Limb (tissue), 2 donors: ENCODE measurements at regions not wholly inside any gene's neighbourhood (a gene's known extent, or its start where the extent isn't known, plus 50 kb on each side); places are given as distances from the start of the nearest gene placed in this dataset.
A peak's percentile ranks its signal among the peaks of the same experiment; 100 is the strongest.

Experiments used
- DNase-seq, 2 donors: peaks; one replicate each; pipeline ENCODE4 v3.0.0-alpha.2; 2016; ENCODE audit errors: extremely low spot score in 2 of 2

DNA sequence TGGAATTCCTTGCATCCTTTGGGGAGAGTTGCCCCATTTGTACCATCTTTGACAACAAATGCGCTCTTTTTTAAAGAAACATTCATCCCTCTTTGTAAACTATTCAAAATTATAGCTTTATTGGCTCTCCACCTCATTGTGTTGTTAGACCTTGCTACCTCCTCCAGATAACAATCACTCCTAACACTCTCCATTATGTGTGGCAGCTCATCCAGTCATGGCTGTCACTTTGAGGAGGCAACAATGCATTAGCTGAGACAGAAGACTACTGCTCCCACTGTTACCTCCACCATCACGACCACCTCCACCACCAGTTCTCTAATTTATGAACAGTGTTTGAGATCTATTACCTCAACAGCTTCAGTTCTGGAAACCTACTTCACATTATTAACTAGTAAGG, 339.1 kb downstream of the FRK start:
- no peak for DNase-seq

DNA sequence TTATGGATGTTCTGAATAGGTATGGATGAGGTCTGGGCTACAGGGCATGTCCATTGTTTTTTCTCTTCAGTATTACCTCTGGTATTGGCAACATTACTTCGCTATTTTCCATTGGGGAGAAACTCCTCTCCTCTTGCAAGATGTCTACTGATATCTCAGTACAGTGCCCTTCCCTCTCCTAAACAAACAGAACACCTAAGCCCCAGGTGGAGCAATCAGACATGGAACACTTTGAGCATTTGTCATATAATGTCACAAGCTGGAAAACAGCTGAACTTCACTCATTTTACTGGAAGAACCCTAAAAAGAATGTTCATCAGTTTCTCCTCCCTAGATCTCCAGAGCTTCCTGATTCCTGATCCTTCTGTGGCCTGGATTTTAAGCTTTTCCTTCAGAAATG, 339.8 kb downstream of the FRK start:
- DNase-seq = no peak

DNA sequence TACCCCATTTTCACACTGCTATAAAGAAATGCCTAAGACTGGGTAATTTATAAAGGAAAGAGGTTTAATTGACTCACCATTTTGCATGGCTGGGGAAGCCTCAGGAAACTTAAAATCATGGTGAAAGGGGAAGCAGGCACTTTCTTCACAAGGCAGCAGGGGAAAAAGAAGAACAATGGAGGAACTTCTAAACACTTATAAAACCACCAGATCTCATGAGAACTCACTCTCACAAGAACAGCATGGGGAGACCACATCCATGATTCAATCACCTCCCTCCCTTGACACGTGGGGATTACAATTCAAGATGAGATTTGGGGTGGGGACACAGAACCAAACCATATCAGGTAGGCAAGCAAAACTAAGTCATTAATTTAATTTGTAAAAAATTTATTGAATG, 343.2 kb downstream of the FRK start:
- DNase-seq = no peak

DNA sequence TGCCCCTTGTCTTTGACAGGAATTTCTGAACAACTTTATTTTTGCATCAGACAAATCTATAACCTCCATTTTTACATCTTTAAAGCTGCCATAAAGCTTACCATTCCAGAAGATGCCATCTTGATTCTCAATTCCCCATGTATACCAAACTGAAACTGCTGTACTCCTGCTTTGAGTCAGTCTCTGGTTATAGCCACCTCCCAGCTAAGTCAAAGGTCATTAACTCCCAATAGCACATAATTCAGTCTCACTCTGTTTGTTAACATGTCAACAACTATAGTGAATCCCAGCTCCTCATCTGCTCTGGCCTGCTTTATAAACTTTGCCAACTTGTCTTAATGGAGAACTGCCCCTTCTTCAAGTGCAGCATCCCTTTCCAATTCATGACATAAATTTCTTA, 343.6 kb downstream of the FRK start:
- no peak for DNase-seq

DNA sequence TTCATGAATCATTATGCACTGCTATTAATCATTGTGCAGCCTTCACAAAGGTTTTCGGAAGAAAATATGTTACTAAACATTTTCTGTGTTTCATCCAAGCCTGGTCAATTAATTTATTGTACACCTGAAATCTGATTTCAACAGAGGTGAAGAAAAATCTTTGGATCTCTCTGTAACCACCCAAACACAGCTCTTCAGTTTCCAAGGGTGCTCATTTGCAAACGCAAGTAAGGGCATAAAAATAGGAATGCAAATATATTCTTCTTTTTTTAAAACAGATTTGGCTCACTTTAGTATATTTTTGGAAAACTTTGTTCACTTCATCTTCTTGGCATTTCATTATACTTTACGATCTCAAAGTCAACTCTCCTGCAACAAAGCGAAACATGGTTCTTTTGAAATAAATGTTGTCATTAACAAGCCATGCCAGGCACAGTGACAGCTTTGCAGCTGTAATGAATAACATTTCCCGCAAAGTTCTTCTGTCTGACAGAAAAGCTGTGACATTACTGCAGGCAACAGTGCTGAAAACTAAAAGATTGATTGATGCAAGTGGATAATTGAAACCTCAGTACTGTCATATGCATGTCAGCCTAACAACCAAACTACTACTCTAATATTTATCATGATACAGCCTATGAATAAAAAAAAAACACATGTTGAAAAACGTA, 348.3 kb downstream of the FRK start:
- DNase-seq = no peak

DNA sequence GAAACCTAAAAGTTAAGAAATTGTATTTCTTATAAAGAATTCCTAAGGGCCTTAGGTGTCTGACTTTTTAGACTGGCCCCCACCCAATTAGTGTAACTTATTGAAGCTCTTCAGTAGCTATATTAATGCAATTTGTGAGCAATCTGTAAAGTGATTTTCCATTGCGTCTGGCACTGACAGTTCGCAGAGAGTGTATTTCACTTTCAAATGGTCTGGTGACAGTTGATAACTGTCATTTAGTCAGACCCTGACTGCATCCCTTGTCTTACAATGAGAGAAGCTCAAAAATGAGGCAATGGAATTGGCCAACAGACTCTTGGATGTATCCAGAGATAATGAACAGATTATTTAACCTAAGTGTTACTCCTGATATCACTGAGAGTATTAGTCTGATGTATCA, 351.8 kb downstream of the FRK start:
- no peak for DNase-seq

DNA sequence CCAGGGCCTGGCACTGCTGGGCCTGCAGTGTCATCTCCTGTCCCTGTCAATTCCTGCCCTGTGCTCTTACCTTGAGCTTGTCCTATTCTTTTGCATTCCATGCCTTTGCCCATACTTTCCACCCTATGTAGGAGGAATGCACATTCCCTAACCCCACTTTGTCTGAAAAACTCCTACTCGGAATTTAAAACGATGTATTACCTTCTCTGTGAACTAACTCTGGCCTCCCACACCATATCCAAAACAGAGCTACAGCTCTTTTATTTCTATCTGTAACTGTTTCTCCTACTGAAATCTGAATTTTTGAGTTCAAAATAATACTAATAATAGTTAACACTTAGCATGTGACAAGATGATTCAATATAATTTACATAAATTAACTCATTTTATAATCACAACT, 353.7 kb downstream of the FRK start:
- DNase-seq = no peak

DNA sequence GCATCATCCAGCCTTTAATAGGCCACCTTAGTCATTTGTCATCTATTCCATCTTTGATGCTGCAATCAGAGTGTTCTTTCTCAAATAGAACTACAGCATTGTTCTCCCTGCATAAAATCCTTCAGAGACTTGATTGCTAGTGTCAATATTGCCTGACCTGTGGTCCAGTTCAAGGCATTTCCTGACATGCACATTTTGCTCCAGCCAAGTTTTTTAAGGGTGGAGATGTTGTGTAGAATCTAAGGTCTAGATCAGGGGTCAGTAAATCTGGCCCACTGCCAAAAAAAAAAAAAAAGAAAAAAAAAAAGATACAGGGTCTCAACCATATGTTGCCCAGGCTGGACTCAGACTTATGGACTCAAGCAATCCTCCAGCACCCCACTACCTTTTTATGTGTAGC, 354.4 kb downstream of the FRK start:
- DNase-seq = no peak

DNA sequence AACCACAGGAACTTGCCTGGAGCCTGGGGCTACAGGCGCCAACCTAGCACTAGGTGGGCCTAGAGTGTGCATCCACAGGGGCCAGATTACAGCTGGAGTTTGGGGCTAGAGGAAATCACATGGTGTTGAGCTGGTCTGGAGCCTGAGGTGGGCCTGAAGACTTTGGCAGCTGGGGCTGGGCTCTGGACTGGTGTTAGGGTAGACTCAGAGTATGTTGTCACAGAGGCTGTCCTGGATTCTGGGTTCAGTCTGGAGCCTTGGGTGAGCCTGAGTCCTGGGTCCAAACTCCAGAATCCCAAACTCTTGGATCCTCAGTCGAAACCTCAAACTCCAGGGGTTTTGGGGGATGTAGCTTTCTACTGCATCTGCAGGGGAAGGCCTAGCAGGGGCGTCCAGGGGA, 356.7 kb downstream of the FRK start:
- DNase-seq = no peak

DNA sequence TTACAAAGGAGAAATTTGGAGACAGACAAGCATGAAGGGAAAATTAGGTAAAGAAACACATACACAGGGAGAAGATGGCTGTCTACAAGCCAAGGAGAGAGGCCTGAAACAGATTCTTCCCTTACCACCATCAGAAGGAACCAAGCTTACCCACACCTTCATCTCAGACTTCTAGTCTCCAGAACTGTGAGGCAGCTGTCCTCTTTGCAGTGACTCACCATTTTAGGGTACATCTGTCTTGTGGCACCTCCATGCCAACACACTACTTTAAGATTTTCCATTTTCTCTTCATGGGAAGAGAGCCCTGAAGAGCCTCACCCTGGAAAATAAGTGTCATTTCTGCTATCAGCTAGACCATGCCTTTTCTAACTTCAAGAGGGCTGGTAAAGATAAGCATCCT, 369.3 kb downstream of the FRK start:
- DNase-seq = no peak

DNA sequence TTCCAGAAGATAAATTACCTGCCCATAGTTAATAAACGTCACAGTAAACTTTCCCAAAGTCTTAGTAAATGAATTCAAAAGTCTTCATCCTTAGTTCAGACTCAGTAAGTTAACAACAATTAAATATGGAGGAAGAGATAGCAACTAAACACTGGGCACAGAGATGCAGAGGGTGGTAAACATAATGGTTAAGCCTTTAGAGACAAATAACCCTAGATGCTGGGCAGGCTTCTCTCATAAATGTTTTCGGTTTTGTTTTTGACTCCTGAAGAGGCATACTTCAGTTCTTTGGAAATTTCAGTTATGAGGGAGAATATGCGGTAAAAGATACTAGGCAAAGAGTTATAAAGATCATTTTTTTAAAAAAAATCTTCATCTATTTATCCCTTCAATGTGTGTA, 369.8 kb downstream of the FRK start:
- no peak for DNase-seq

DNA sequence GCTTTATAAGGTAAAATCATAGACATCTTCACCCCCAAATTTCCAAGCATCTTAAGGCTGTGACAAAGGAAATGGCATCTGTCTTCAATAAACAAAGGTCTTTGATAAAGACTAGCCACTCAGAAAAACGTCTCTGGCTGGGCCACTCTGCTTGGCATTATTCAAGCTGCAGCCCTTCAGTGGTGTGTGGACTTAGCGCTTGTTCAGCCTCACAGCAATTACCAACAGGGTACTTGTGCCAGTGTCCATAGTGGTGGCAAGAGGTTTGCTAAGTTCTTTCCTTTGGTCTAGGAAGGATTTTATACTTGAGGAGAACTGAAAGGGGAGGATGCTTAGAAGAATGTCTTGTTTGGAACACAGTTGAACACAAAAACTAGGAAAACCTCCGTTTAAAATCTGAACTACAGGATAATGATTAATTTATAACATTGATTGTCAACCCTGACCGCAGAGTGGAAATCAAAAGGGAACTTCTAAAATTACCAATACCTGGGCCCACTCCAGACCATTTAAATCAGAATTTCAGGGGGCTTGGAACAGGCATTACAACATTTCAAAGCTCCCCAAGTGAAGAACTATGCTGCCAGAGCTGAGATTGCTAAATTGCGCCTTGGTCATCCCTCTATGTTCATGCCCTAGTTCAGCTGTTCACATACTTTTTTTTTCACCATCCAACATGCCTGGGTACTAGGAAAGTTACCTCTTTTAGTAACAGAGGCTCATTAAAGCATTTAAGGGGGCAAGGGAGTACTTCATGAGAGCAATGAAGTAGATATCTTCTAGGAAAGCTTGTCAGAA, 378.5 kb downstream of the FRK start:
- no peak for DNase-seq

DNA sequence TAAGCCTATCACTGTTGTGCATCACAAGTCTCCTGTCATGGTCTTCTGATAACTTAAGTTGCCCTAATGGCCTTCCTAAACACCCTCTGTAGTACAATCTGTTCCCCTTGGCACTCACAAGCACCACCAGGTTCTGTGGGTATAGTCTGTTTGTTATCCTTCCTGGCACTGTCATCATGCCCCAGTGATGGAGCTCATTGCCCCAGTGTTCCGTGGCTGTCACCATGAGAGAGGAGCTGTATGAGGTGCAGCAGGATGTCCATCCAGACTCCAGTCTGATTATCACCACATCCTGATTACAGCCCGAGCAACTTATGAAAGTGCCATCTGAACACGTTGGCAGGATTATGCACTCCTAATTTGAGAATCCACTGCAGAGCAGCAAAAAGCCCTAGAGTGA, 380.1 kb downstream of the FRK start:
- DNase-seq = no peak

DNA sequence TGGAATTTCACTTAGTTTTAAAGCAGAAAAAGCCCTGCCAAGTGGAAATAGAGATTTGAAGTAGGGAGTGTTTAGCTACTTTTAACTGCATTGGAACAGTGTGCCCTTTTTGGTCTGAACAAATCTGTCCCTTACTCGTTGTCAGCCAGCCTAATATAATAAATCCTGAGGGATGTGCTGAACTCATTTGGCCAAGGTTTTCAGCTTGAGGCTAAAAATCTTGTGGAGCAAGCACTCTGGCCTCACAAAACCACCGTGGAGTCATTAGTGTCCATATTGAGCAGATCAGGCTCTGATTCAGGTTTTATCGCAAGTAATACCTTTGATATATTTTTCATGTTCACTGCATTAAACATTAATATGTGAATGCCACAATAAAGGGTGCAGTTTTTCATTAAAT, 383.5 kb downstream of the FRK start:
- no peak for DNase-seq

DNA sequence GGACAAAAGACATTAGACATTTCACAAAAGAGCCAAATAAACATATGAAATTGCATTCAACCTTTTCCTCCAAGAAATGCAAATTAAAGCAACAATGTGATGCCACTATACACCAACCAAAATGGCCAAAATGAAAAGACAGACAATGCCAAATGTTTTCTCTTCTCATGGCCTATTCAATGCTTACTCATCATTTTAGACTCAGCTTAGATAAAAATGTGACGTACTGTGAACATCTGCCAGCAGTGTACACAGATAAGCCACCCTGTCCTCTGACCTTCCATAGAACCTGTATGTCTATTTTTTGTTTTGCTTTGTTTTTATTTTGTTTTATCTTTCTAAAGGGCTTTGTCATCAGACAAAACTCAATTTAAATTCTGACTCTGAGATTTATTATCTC, 385.2 kb downstream of the FRK start:
- no peak for DNase-seq

DNA sequence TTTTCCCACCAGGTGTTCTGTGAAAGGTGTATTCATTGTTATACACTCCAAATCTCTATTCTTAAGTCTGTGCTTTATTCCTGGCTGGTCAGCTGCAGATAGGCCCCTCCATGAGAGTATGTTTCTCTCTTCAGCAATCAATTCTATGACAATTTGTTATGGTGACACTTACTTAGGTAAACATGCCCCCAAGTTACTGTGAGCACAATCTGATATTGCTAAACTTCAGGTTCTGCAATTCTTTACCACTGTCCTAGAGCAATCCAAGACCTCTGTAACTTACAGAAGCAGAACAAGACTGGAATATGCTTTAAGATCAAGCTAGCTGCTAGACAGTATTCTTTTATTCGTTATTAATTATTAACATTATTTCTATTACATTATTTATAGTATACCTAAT, 391.9 kb downstream of the FRK start:
- DNase-seq = no peak

DNA sequence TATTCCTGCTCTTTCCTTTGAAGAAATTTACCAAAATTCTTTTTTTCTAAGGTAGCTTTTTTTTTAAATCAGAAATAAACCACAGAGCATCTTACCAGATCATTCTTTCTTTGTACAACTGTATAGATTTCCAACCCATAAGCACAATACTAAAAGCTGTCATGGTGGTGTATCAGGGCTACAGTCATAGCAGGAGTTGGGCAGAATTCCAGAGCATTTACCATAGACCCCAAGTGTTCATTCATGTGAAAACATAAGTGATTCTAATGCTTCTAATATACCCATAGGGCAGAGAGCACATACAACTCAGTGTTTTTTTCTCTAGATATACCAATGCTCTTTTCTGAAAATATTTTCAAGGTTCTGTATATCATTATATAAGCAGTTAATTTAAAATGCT, 392.5 kb downstream of the FRK start:
- no peak for DNase-seq

DNA sequence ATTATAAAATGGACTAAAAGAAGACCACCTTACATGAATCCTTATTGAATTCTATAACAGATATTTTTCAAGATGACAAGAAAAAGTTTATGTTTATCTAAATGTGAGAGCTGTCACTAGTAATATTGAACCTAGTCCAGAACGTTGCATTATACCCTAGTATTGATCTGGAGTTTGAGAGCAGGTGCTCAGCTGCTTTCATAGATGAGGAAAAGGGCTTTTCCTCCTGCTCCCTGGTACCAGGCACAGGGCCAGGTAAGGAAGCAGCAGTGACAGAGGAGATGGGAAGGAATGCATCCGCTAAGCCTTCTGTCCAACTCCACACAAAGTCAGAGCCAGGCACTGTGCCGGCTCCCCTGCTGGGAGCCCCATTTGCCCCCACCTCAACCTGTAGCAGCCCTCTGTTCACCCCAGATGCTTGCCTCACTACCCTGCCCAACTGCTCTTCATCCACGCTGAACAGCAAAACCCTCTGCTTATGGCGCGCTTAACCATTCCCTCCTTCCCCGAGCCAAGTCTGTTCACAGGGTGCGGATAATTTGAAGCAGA, 393.1 kb downstream of the FRK start:
- DNase-seq = peak in 1 of 2 donors; percentile 32

DNA sequence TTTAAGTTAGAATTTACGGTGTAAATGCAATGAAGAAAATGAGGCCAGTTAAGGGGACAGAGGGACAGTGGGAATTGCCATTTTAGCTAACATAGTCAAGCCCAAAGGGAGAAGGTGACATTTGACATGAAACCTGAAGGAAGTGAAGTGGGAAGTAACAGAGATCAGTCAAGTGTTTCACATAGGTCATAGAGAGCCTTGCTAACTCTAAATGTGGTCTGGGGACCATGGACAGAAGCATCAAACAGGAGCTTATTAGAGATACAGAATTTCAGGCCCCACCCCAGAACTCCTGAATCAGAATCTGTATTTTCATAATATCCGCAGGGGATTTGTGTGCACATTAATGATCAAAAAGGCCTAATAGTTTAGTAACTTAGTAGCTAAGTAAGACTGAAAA, 393.7 kb downstream of the FRK start:
- DNase-seq = no peak

DNA sequence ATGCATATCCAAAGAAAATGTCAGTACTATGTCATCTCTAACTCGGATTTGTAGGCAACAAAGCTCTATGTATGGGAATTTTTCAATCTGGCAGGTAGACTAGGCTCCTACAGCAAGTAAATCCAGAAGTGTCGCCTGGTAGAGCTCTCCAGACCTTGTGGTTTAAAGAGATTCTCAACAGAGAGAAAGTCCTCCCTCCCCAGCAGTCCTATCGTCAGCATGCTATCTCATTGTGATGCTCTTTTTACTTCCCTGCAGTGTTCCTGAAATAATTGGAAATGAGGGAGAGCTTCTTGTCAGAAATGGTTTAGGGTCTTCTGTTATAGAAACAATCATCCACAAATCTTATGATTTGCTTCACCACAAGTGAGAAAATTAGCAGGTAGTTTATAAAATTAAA, 395.4 kb downstream of the FRK start:
- DNase-seq = no peak

DNA sequence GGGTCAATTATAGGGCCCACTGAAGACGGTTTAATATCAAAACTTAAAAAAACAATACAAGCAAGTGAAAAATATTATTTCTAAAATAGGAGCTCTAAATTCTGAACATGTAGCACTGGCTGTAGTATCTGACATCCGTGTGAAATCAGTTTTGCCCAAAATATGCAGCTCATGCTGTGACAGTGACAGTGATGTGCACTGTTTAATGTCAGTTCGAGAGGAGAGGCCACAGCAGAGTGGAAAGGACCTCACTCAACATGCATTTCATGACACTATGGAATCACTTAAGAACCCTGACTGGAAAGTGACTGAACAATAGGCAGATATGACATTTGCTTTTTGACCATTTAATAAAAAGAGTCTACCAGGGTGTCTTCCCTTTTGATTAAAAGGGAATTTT, 397.0 kb downstream of the FRK start:
- no peak for DNase-seq

DNA sequence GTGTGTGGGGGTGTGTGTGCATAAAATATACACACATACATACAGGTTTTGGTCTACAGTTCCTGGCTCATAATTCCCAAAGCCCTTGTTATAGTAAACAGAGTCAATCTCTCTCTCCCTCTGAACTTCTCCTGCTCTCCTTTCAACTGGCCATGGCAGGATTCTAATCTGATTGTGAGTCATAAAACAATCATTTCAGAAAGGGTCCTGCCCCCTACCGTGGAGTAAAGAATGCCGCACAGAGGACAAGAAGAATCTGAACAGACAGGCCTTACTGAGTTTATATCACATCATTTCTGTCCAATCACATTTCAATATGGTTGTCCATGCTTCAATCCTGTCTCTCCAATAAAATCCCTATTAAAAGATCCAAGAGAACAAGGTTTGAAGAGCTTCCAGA, 416.9 kb downstream of the FRK start:
- DNase-seq = no peak

DNA sequence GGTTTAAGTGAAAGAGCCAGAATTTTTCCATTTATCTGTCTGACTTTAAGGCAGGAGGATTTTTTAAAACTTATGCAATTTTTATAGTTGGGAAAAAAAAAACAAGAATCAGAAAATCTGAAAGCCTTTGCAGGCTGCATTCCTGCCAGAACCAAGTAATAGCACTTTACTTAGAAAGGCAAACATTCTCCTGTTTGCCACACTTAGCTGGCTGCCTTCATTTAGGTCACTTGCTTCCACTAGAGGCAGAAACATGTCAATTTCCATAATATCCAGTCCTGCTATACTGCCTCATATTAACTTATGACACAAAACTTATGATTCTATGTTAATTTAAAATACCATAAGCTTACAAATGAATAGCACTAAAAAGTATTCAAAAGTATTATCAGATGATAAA, 425.8 kb downstream of the FRK start:
- no peak for DNase-seq
